ENCODE measurements at regions not wholly inside any gene's neighbourhood (a gene's known extent, or its start where the extent isn't known, plus 50 kb on each side); places are given as distances from the start of the nearest gene placed in this dataset.

DNA sequence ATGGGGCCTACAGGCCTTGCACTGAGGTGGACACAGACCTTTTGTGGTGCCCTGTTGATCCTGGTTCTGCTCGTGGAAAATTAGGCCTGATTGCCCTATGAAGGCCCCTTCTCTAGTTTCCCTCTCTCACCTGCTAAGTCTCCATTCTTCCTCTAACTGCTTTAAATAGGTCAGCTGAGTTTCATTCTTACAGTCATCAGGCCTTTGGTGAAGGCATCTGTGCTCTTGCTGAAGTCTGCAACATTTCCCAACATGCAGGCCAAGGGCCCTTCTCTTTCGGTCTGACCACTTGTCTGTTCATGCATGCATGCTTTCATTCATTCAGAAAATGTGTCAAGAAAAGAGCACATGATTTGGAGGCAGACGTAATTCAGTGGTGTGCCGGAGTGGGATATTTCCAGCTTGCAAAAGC is 244.0 kb downstream of the BUB3 start:
- no peak for DNase-seq (ENCODE audit: low read depth, low spot score)
- Histone ChIP-seq H3K4me3 (ENCODE audit: low read depth, low read length) (no peak overlapping the region), H3K27me3 (ENCODE audit: control insufficient read depth, insufficient read depth, low read length) (no peaks in the 10 kb centered on the region), H3K27ac (ENCODE audit: low read depth, low read length) (no peak overlapping the region), H3K9me3 (ENCODE audit: control insufficient read depth, insufficient read depth, low read length) (peaks cover 61% of the 10 kb centered on the region)
- no peak for TF ChIP-seq CTCF (IDR thresholded peaks at IDR 0.05; ENCODE audit: low read depth, low read length)
- ChIA-PET POLR2A (no interaction called here), CTCF (no interaction called here)

GRCh38 chr10:123398756-123399155 is 244.6 kb downstream of the BUB3 start:
- no peak for DNase-seq (ENCODE audit: low read depth, low spot score)
- H3K27ac ChIP-seq (ENCODE audit: low read depth, low read length) = no peak overlapping the region
- TF ChIP-seq CTCF (IDR thresholded peaks at IDR 0.05; ENCODE audit: low read depth, low read length) = no peak
- peaks cover 61% of the 10 kb centered on the region for H3K9me3 ChIP-seq (ENCODE audit: control insufficient read depth, insufficient read depth, low read length)
- H3K27me3 ChIP-seq (ENCODE audit: control insufficient read depth, insufficient read depth, low read length) = no peaks in the 10 kb centered on the region
- CTCF ChIA-PET = interaction anchor here (0.6 kb wide), 1 partner anchor 339 kb away, joined by 3 read pairs; no protein-coding TSS in a partner anchor
- POLR2A ChIA-PET = no interaction called here
- no peak overlapping the region for H3K4me3 ChIP-seq (ENCODE audit: low read depth, low read length)

- CTCF ChIA-PET = interaction anchor here (0.6 kb wide), 1 partner anchor 340 kb away, joined by 3 read pairs; no protein-coding TSS in a partner anchor
- no peak for DNase-seq (ENCODE audit: low read depth, low spot score)
- Histone ChIP-seq H3K9me3 (ENCODE audit: control insufficient read depth, insufficient read depth, low read length) (peaks cover 61% of the 10 kb centered on the region), H3K4me3 (ENCODE audit: low read depth, low read length) (no peak overlapping the region), H3K27me3 (ENCODE audit: control insufficient read depth, insufficient read depth, low read length) (no peaks in the 10 kb centered on the region), H3K27ac (ENCODE audit: low read depth, low read length) (no peak overlapping the region)
- POLR2A ChIA-PET = no interaction called here
- TF ChIP-seq CTCF (IDR thresholded peaks at IDR 0.05; ENCODE audit: low read depth, low read length) = no peak
Observed at GRCh38 chr10:123399276-123399839, 245.2 kb downstream of the BUB3 start.

DNA sequence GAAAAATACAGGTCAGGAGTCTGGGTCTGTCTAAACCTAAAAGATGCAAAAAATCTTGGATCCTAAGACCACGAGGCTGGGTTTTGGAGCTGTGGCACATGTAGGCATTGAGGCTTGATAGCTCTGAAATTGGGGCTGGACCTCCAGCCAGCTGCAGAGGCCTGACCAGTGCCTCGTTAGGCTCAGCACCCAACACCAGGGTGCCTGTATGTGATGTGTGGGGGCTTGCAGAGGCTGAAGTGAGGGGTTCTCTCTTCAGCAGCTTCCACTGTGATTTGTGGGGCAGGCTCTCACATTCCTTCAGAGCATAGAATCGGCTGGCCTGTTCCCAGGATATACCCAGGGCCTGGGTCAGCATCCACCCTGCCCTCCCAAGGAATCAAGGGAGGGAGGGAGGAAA is 247.8 kb downstream of the BUB3 start:
- Histone ChIP-seq H3K27ac (ENCODE audit: low read depth, low read length) (no peak overlapping the region), H3K27me3 (ENCODE audit: control insufficient read depth, insufficient read depth, low read length) (no peaks in the 10 kb centered on the region), H3K4me3 (ENCODE audit: low read depth, low read length) (no peak overlapping the region), H3K9me3 (ENCODE audit: control insufficient read depth, insufficient read depth, low read length) (peaks cover 44% of the 10 kb centered on the region)
- CTCF ChIA-PET = no interaction called here
- no peak for DNase-seq (ENCODE audit: low read depth, low spot score)
- POLR2A ChIA-PET = no interaction called here
- TF ChIP-seq CTCF (IDR thresholded peaks at IDR 0.05; ENCODE audit: low read depth, low read length) = no peak

DNA sequence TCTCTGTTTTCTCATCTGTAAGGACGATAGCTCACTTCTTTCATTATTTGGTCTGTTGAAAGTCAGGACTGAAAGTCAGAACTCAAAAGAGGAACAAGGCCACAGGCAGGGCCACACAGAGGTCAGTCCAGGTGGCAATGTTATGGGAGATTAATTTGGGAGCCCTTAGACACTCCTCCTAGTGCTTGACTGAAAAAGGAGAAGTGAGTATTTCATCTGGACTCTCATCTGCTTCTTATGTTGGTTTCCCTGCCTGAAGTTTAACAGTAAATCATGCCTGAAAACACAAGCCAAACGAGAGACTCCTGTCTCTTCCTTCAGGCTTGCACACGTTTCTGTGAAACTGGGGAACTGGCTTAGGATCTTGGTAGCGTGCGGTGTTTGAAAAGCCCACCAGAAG is 248.5 kb downstream of the BUB3 start:
- ChIA-PET POLR2A (no interaction called here), CTCF (no interaction called here)
- TF ChIP-seq CTCF (IDR thresholded peaks at IDR 0.05; ENCODE audit: low read depth, low read length) = no peak
- peaks cover 38% of the 10 kb centered on the region for H3K9me3 ChIP-seq (ENCODE audit: control insufficient read depth, insufficient read depth, low read length)
- no peak overlapping the region for H3K4me3 ChIP-seq (ENCODE audit: low read depth, low read length)
- no peak overlapping the region for H3K27ac ChIP-seq (ENCODE audit: low read depth, low read length)
- no peak for DNase-seq (ENCODE audit: low read depth, low spot score)
- H3K27me3 ChIP-seq (ENCODE audit: control insufficient read depth, insufficient read depth, low read length) = no peaks in the 10 kb centered on the region

All from AG04450 (cell line).